KBM-7 (cell line): ENCODE measurements at regions not wholly inside any gene's neighbourhood (a gene's known extent, or its start where the extent isn't known, plus 50 kb on each side); places are given as distances from the start of the nearest gene placed in this dataset.
A peak's percentile ranks its signal among the peaks of the same experiment; 100 is the strongest.

Source experiments
- DNase-seq: peaks from one replicate; pipeline ENCODE4 v3.0.0-alpha.2; 2015
- in situ Hi-C: fragments of 300-500 bp; cut with MboI; formaldehyde crosslinking; loops from 2 replicates; pipeline ENCODE4 v1.14.3; 2020; ENCODE audit warnings: low sequenced_read_pairs, low pct_unique_long_range_greater_than_20kb, mixed read lengths

GRCh38 chr5:155353231-155353630 lies 339.7 kb downstream of the KIF4B start:
- DNase-seq = no peak

GRCh38 chr5:155366096-155366495 lies 352.5 kb downstream of the KIF4B start:
- DNase-seq = no peak
- in situ Hi-C loops = no loop called here

More at GRCh38 chr5:155353231-155353630, 339.7 kb downstream of the KIF4B start:
- in situ Hi-C loops = no loop called here

- DNase-seq = no peak
- in situ Hi-C loops = no loop called here
Observed at GRCh38 chr5:155367841-155368240, 354.3 kb downstream of the KIF4B start.

- in situ Hi-C loops = no loop called here
- DNase-seq = no peak
Observed at GRCh38 chr5:155368490-155368889, 354.9 kb downstream of the KIF4B start.

GRCh38 chr5:155380480-155380879 lies 366.9 kb downstream of the KIF4B start:
- DNase-seq = no peak
- in situ Hi-C loops = no loop called here

GRCh38 chr5:155381654-155382053 lies 368.1 kb downstream of the KIF4B start:
- no peak for DNase-seq
- in situ Hi-C loops = no loop called here

GRCh38 chr5:155389498-155389897 lies 375.9 kb downstream of the KIF4B start:
- in situ Hi-C loops = no loop called here
- DNase-seq = no peak

- in situ Hi-C loops = no loop called here
- DNase-seq = no peak
Observed at GRCh38 chr5:155394727-155395126, 381.2 kb downstream of the KIF4B start.

GRCh38 chr5:155402927-155403640 lies 389.5 kb downstream of the KIF4B start:
- in situ Hi-C loops = no loop called here
- DNase-seq = no peak

- in situ Hi-C loops = no loop called here
- DNase-seq = no peak
Observed at GRCh38 chr5:155406815-155407214, 393.3 kb downstream of the KIF4B start.

- no peak for DNase-seq
- in situ Hi-C loops = no loop called here
Observed at GRCh38 chr5:155408465-155408864, 394.9 kb downstream of the KIF4B start.

GRCh38 chr5:155416765-155417164 lies 403.2 kb downstream of the KIF4B start:
- in situ Hi-C loops = no loop called here

GRCh38 chr5:155418960-155419579 lies 405.5 kb downstream of the KIF4B start:
- in situ Hi-C loops = no loop called here
- DNase-seq = no peak

More at GRCh38 chr5:155416765-155417164, 403.2 kb downstream of the KIF4B start:
- DNase-seq = no peak

- DNase-seq = no peak
- in situ Hi-C loops = no loop called here
Observed at GRCh38 chr5:155430192-155430591, 416.6 kb downstream of the KIF4B start.

- no peak for DNase-seq
- in situ Hi-C loops = no loop called here
Observed at GRCh38 chr5:155434267-155434666, 420.7 kb downstream of the KIF4B start.

- peak; percentile 31 for DNase-seq
- in situ Hi-C loops = no loop called here
Observed at GRCh38 chr5:155434681-155435080, 421.1 kb downstream of the KIF4B start.

- in situ Hi-C loops = no loop called here
- no peak for DNase-seq
Observed at GRCh38 chr5:155441849-155442248, 428.3 kb downstream of the KIF4B start.

GRCh38 chr5:155451106-155451505 lies 437.6 kb downstream of the KIF4B start:
- no peak for DNase-seq
- in situ Hi-C loops = no loop called here

- in situ Hi-C loops = no loop called here
Observed at GRCh38 chr5:155455791-155456514, 442.4 kb downstream of the KIF4B start.

GRCh38 chr5:155459889-155460500 lies 446.4 kb downstream of the KIF4B start:
- in situ Hi-C loops = no loop called here
- no peak for DNase-seq

More at GRCh38 chr5:155455791-155456514, 442.4 kb downstream of the KIF4B start:
- DNase-seq = no peak
